HG03103 (cell line): ENCODE measurements at regions not wholly inside any gene's neighbourhood (a gene's known extent, or its start where the extent isn't known, plus 50 kb on each side); places are given as distances from the start of the nearest gene placed in this dataset.

ENCODE experiments used
- ATAC-seq: cut with Tn5 transposase; IDR thresholded peaks from one replicate; pipeline ENCODE4 v1.9.1; 2021; ENCODE audit warnings: low read depth; ENCODE audit not compliant: unreplicated experiment

GRCh38 chr5:175288048-175288621 lies 155.8 kb downstream of the DRD1 start:
- ATAC-seq: no peak

GRCh38 chr5:175286981-175287380 lies 157.0 kb downstream of the DRD1 start:
- ATAC-seq: no peak

GRCh38 chr5:175285261-175285660 lies 158.7 kb downstream of the DRD1 start:
- ATAC-seq: no peak

- ATAC-seq: no peak
Measured at GRCh38 chr5:175284806-175285205, 159.2 kb downstream of the DRD1 start.

- ATAC-seq: no peak
Measured at GRCh38 chr5:175282611-175283225, 161.3 kb downstream of the DRD1 start.

- peak; percentile 56 for ATAC-seq
Measured at GRCh38 chr5:175281714-175282113, 162.3 kb downstream of the DRD1 start.

- no peak for ATAC-seq
Measured at GRCh38 chr5:175281257-175281656, 162.7 kb downstream of the DRD1 start.

GRCh38 chr5:175279506-175279905 lies 164.5 kb downstream of the DRD1 start:
- no peak for ATAC-seq

GRCh38 chr5:175275748-175276147 lies 168.2 kb downstream of the DRD1 start:
- no peak for ATAC-seq

GRCh38 chr5:175275097-175275496 lies 168.9 kb downstream of the DRD1 start:
- ATAC-seq: no peak

- ATAC-seq: no peak
Measured at GRCh38 chr5:175274171-175274570, 169.8 kb downstream of the DRD1 start.

- no peak for ATAC-seq
Measured at GRCh38 chr5:175264406-175264805, 179.6 kb downstream of the DRD1 start.

- ATAC-seq: no peak
Measured at GRCh38 chr5:175263776-175264175, 180.2 kb downstream of the DRD1 start.

- ATAC-seq: no peak
Measured at GRCh38 chr5:175261526-175261925, 182.5 kb downstream of the DRD1 start.

GRCh38 chr5:175261037-175261436 lies 182.9 kb downstream of the DRD1 start:
- no peak for ATAC-seq

GRCh38 chr5:175257847-175258194 lies 186.2 kb downstream of the DRD1 start:
- ATAC-seq: no peak

GRCh38 chr5:175257128-175257846 lies 186.7 kb downstream of the DRD1 start:
- ATAC-seq: no peak

- ATAC-seq: no peak
Measured at GRCh38 chr5:175254155-175254554, 189.8 kb downstream of the DRD1 start.

GRCh38 chr5:175253597-175253996 lies 190.4 kb downstream of the DRD1 start:
- ATAC-seq: no peak

- no peak for ATAC-seq
Measured at GRCh38 chr5:175252234-175252805, 191.7 kb downstream of the DRD1 start.

GRCh38 chr5:175250426-175250825 lies 193.6 kb downstream of the DRD1 start:
- ATAC-seq: no peak

GRCh38 chr5:175248416-175248905 lies 195.5 kb downstream of the DRD1 start:
- ATAC-seq: no peak
